GM23338 (cell line): ENCODE measurements at regions not wholly inside any gene's neighbourhood (a gene's known extent, or its start where the extent isn't known, plus 50 kb on each side); places are given as distances from the start of the nearest gene placed in this dataset.

Source experiments
- ATAC-seq: fragments of 200-7000 bp; cut with Tn5 transposase; 3 replicates; pipeline ENCODE4 v1.9.1; 2020
- DNase-seq: peaks from one replicate; pipeline ENCODE4 v3.0.0-alpha.2; 2015; ENCODE audit warnings: low spot score
- H2AFZ ChIP-seq: fragments of 200-600 bp; sonication (generic); 2 replicates; pipeline ENCODE4 v1.8.0; 2016; ENCODE audit warnings: antibody characterized with exemption, mild to moderate bottlenecking, moderate library complexity
- H3F3A ChIP-seq: fragments of 200-600 bp; sonication (generic); replicated peaks from 2 replicates; pipeline ENCODE4 v1.8.0; 2017; ENCODE audit warnings: antibody characterized with exemption, mixed run types, low read depth
- H3K27ac ChIP-seq: fragments of 200-600 bp; sonication (generic); 2 replicates; pipeline ENCODE4 v1.6.1; 2016; ENCODE audit warnings: low read depth
- H3K27me3 ChIP-seq: fragments of 200-600 bp; sonication (generic); 2 replicates; pipeline ENCODE4 v1.8.0; 2016; ENCODE audit warnings: mild to moderate bottlenecking, mixed run types, moderate library complexity; ENCODE audit not compliant: insufficient read depth
- H3K36me3 ChIP-seq: fragments of 200-600 bp; sonication (generic); 2 replicates; pipeline ENCODE4 v1.8.0; 2016; ENCODE audit warnings: mild to moderate bottlenecking; ENCODE audit not compliant: insufficient read depth
- H3K4me1 ChIP-seq: fragments of 200-600 bp; sonication (generic); 2 replicates; pipeline ENCODE4 v1.8.0; 2016; ENCODE audit warnings: mild to moderate bottlenecking, moderate library complexity; ENCODE audit not compliant: insufficient read depth
- H3K4me2 ChIP-seq: fragments of 200-600 bp; sonication (generic); 2 replicates; pipeline ENCODE4 v1.7.1; 2017; ENCODE audit warnings: mixed run types
- H3K4me3 ChIP-seq: fragments of 200-600 bp; sonication (generic); 2 replicates; pipeline ENCODE4 v1.6.1; 2016; ENCODE audit warnings: mixed run types
- H3K79me2 ChIP-seq: fragments of 200-600 bp; sonication (generic); replicated peaks from 2 replicates; pipeline ENCODE4 v1.8.0; 2017; ENCODE audit warnings: mild to moderate bottlenecking; ENCODE audit not compliant: insufficient read depth
- H3K9me2 ChIP-seq: fragments of 200-600 bp; sonication (generic); 2 replicates; pipeline ENCODE4 v1.8.0; 2017; ENCODE audit not compliant: insufficient read depth
- H4K20me1 ChIP-seq: fragments of 200-600 bp; sonication (generic); replicated peaks from 2 replicates; pipeline ENCODE4 v1.8.0; 2017; ENCODE audit warnings: mild to moderate bottlenecking; ENCODE audit not compliant: insufficient read depth
- H3K27ac Mint-ChIP-seq: 2 replicates; pipeline ENCODE4 v1.8.0; 2020; ENCODE audit warnings: inconsistent platforms, mild to moderate bottlenecking, moderate library complexity, mixed read lengths
- H3K27me3 Mint-ChIP-seq: 3 replicates; pipeline ENCODE4 v1.8.0; 2022; ENCODE audit warnings: low read depth, mild to moderate bottlenecking, moderate library complexity, mixed read lengths, inconsistent platforms; ENCODE audit not compliant: insufficient read depth, poor library complexity
- H3K36me3 Mint-ChIP-seq: 3 replicates; pipeline ENCODE4 v1.8.0; 2021; ENCODE audit warnings: low read depth, mild to moderate bottlenecking, inconsistent platforms, moderate library complexity, mixed read lengths
- H3K4me1 Mint-ChIP-seq: 3 replicates; pipeline ENCODE4 v1.8.0; 2020; ENCODE audit warnings: mild to moderate bottlenecking, inconsistent platforms, mixed read lengths
- H3K4me3 Mint-ChIP-seq: 3 replicates; pipeline ENCODE4 v1.8.0; 2021; ENCODE audit warnings: moderate library complexity, mild to moderate bottlenecking, inconsistent platforms, mixed read lengths
- H3K9me3 Mint-ChIP-seq: 3 replicates; pipeline ENCODE4 v1.8.0; 2020; ENCODE audit warnings: moderate library complexity, mild to moderate bottlenecking, inconsistent platforms, mixed read lengths
- CREB1 ChIP-seq: fragments of 250-450 bp; sonication (Bioruptor Pico); IDR thresholded peaks from 2 replicates; pipeline ENCODE4 v1.5.0; 2020; ENCODE audit warnings: low read depth, mild to moderate bottlenecking, moderate library complexity
- EZH2 ChIP-seq: fragments of 200-600 bp; sonication (generic); IDR thresholded peaks from one replicate; pipeline ENCODE4 v1.8.0; 2017; ENCODE audit warnings: antibody characterized with exemption, mild to moderate bottlenecking, low read depth; ENCODE audit not compliant: unreplicated experiment
- EZH2phosphoT487 ChIP-seq: fragments of 200-600 bp; sonication (generic); IDR thresholded peaks from one replicate; pipeline ENCODE4 v1.8.1; 2018; ENCODE audit warnings: antibody characterized with exemption; ENCODE audit not compliant: unreplicated experiment
- JUNB ChIP-seq: IDR thresholded peaks from one replicate; pipeline ENCODE4 v1.6.1; 2016; ENCODE audit warnings: antibody characterized with exemption; ENCODE audit not compliant: unreplicated experiment
- NANOG ChIP-seq: IDR thresholded peaks from 2 replicates; pipeline ENCODE4 v1.6.1; 2016; ENCODE audit warnings: antibody characterized with exemption, borderline replicate concordance
- POLR2AphosphoS5 ChIP-seq: IDR thresholded peaks from 2 replicates; pipeline ENCODE4 v1.6.1; 2016; ENCODE audit warnings: antibody characterized with exemption, low read depth
- REST ChIP-seq: IDR thresholded peaks from one replicate; pipeline ENCODE4 v1.6.1; 2018; ENCODE audit warnings: antibody characterized with exemption; ENCODE audit not compliant: unreplicated experiment
- STAT1 ChIP-seq: IDR thresholded peaks from one replicate; pipeline ENCODE4 v1.6.1; 2016; ENCODE audit warnings: antibody characterized with exemption; ENCODE audit not compliant: unreplicated experiment
- ZNF114 ChIP-seq: fragments of 250-450 bp; sonication (Bioruptor Pico); IDR thresholded peaks from 2 replicates; pipeline ENCODE4 v1.5.0; 2020; ENCODE audit warnings: mild to moderate bottlenecking, moderate library complexity
- ZNF331 ChIP-seq: fragments of 250-450 bp; sonication (Bioruptor Pico); IDR thresholded peaks from 2 replicates; pipeline ENCODE4 v1.5.0; 2020; ENCODE audit warnings: low read depth, mild to moderate bottlenecking, moderate library complexity
- ZNF462 ChIP-seq: fragments of 250-450 bp; sonication (Bioruptor Pico); IDR thresholded peaks from 2 replicates; pipeline ENCODE4 v1.5.0; 2020; ENCODE audit warnings: mild to moderate bottlenecking, moderate library complexity
- TF ChIP-seq, protein P1 (sequence below): IDR thresholded peaks from 2 replicates; pipeline ENCODE4 v1.6.1; 2016; ENCODE audit warnings: antibody characterized with exemption
- TF ChIP-seq, protein P2 (sequence below), 2 experiments: fragments of 200-600 bp in 1 of 2; sonication (generic) in 1 of 2; conservative IDR thresholded peaks; 2 replicates each; pipeline versions ENCODE4 v1.5.1 to v1.6.1; 2016 to 2017; ENCODE audit warnings: antibody characterized with exemption in 2 of 2, low read depth in 2 of 2, mild to moderate bottlenecking in 2 of 2, moderate library complexity in 1 of 2

DNA sequence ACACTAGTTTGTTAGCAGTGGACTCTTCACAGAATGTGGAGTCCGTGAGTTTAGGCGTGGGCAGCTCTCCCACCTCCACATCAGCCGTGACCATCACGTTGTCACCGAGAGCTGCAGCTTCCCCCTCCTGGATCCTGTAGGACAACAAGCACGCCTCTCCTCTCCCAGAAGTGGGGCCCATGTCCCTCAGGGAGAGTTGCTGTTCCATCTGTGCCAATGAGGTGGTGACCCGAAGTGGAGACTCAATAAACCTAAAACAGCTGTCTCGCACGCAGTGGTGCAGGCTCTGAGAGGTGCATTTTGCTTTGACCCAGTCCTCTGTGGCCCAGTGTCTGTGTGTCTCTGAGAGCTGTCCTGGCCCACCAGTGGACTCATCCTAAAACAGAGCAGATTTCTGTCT, 456.5 kb upstream of the SOX11 start:
- Mint-ChIP-seq H3K4me3 (no peak overlapping the region), H3K36me3 (no peaks in the 10 kb centered on the region), H3K27ac (no peak overlapping the region), H3K27me3 (peaks cover 2% of the 10 kb centered on the region), H3K4me1 (no peaks in the 10 kb centered on the region), H3K9me3 (peaks cover 59% of the 10 kb centered on the region)
- H3K4me2 ChIP-seq: no peak overlapping the region
- no peaks in the 10 kb centered on the region for H3K9me2 ChIP-seq
- ATAC-seq (no peak), DNase-seq (no peak)
- H3F3A ChIP-seq: no peaks in the 10 kb centered on the region
- H3K4me3 ChIP-seq: no peak overlapping the region
- no peaks in the 10 kb centered on the region for H3K36me3 ChIP-seq
- no peaks in the 10 kb centered on the region for H3K4me1 ChIP-seq
- H4K20me1 ChIP-seq: no peaks in the 10 kb centered on the region
- H2AFZ ChIP-seq: no peak overlapping the region; the same call in 1 of the 2 replicates
- no peaks in the 10 kb centered on the region for H3K79me2 ChIP-seq
- H3K27ac ChIP-seq: no peak overlapping the region
- no peaks in the 10 kb centered on the region for H3K27me3 ChIP-seq
- TF ChIP-seq STAT1 (no peak), POLR2AphosphoS5 (no peak), EZH2 (no peak), ZNF331 (no peak), CREB1 (no peak), NANOG (no peak), ZNF114 (CRISPR knock-in tag) (no peak), JUNB (no peak), ZNF462 (CRISPR knock-in tag) (no peak), REST (no peak), EZH2phosphoT487 (no peak)
- TF ChIP-seq, protein P1, sequence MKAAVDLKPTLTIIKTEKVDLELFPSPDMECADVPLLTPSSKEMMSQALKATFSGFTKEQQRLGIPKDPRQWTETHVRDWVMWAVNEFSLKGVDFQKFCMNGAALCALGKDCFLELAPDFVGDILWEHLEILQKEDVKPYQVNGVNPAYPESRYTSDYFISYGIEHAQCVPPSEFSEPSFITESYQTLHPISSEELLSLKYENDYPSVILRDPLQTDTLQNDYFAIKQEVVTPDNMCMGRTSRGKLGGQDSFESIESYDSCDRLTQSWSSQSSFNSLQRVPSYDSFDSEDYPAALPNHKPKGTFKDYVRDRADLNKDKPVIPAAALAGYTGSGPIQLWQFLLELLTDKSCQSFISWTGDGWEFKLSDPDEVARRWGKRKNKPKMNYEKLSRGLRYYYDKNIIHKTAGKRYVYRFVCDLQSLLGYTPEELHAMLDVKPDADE: no peak
- TF ChIP-seq, protein P2, sequence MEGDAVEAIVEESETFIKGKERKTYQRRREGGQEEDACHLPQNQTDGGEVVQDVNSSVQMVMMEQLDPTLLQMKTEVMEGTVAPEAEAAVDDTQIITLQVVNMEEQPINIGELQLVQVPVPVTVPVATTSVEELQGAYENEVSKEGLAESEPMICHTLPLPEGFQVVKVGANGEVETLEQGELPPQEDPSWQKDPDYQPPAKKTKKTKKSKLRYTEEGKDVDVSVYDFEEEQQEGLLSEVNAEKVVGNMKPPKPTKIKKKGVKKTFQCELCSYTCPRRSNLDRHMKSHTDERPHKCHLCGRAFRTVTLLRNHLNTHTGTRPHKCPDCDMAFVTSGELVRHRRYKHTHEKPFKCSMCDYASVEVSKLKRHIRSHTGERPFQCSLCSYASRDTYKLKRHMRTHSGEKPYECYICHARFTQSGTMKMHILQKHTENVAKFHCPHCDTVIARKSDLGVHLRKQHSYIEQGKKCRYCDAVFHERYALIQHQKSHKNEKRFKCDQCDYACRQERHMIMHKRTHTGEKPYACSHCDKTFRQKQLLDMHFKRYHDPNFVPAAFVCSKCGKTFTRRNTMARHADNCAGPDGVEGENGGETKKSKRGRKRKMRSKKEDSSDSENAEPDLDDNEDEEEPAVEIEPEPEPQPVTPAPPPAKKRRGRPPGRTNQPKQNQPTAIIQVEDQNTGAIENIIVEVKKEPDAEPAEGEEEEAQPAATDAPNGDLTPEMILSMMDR (conservative IDR thresholded peaks at IDR 0.05; ENCODE audit: low read depth in 2 of 2): no peak
